ENCODE measurements at regions not wholly inside any gene's neighbourhood (a gene's known extent, or its start where the extent isn't known, plus 50 kb on each side); places are given as distances from the start of the nearest gene placed in this dataset.
"Not testable (repeated sequence)": the region's sequence is repeated elsewhere in the genome, so short reads cannot be mapped to it uniquely, and the experiment has no call there.

DNA sequence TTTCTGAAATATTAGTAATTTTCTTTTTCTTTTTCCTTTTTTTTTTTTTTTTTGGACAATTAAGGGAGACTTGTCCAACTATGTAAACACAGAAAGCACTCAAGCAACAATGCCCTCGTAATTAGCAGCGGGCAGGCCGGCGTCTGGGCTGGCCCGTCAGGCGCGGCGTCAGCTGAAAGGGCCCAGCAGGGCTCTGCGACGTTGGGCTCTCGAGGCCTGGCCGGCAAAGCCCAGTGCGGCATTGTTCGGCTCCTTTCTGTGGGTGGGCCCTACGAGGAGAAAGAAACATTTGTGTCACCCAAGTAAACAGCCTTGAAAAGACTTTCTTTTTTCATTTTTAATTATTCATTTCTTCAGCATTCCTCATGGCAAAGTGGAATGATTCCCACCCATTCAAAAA is 359.2 kb downstream of the TEX29 start:
- TF ChIP-seq, protein P1, sequence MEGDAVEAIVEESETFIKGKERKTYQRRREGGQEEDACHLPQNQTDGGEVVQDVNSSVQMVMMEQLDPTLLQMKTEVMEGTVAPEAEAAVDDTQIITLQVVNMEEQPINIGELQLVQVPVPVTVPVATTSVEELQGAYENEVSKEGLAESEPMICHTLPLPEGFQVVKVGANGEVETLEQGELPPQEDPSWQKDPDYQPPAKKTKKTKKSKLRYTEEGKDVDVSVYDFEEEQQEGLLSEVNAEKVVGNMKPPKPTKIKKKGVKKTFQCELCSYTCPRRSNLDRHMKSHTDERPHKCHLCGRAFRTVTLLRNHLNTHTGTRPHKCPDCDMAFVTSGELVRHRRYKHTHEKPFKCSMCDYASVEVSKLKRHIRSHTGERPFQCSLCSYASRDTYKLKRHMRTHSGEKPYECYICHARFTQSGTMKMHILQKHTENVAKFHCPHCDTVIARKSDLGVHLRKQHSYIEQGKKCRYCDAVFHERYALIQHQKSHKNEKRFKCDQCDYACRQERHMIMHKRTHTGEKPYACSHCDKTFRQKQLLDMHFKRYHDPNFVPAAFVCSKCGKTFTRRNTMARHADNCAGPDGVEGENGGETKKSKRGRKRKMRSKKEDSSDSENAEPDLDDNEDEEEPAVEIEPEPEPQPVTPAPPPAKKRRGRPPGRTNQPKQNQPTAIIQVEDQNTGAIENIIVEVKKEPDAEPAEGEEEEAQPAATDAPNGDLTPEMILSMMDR (IDR thresholded peaks at IDR 0.05), result not testable (repeated sequence)
- not testable (repeated sequence) for TF ChIP-seq EP300, POLR2A (IDR thresholded peaks at IDR 0.05)

Data from sigmoid colon (tissue), 4 donors.